Neural cell (in vitro differentiated cells): ENCODE measurements at regions not wholly inside any gene's neighbourhood (a gene's known extent, or its start where the extent isn't known, plus 50 kb on each side); places are given as distances from the start of the nearest gene placed in this dataset.

Source experiments
- H2AFZ ChIP-seq: fragments of 200-600, 300-800 bp; sonication (generic), shearing (Covaris generic); 2 replicates; pipeline ENCODE4 v1.6.0; 2014; ENCODE audit warnings: low read depth, mild to moderate bottlenecking, antibody characterized with exemption, low read length, moderate library complexity
- H3F3A ChIP-seq: fragments of 200-600 bp; shearing (Covaris generic); 2 replicates; pipeline ENCODE4 v1.6.1; 2016; ENCODE audit warnings: mild to moderate bottlenecking, moderate library complexity, mixed read lengths, antibody characterized with exemption, low read length; ENCODE audit not compliant: insufficient read depth, poor library complexity, severe bottlenecking
- H3K27ac ChIP-seq: fragments of 200-600, 300-800 bp; sonication (generic), shearing (Covaris generic); 2 replicates; pipeline ENCODE4 v1.5.1; 2014; ENCODE audit warnings: mild to moderate bottlenecking, low read length, moderate library complexity
- H3K27me3 ChIP-seq: fragments of 300-800, 200-600 bp; sonication (generic), shearing (Covaris generic); 2 replicates; pipeline ENCODE4 v1.6.0; 2014; ENCODE audit warnings: mild to moderate bottlenecking, low read depth, low read length, moderate library complexity; ENCODE audit not compliant: insufficient read depth
- H3K36me3 ChIP-seq: fragments of 300-800, 200-600 bp; sonication (generic), shearing (Covaris generic); 2 replicates; pipeline ENCODE4 v1.5.1; 2014; ENCODE audit warnings: mild to moderate bottlenecking, antibody characterized with exemption, low read length, moderate library complexity; ENCODE audit not compliant: insufficient read depth
- H3K4me2 ChIP-seq: fragments of 300-800, 200-600 bp; sonication (generic), shearing (Covaris generic); 2 replicates; pipeline ENCODE4 v1.6.0; 2014; ENCODE audit warnings: mild to moderate bottlenecking, low read length
- H3K4me3 ChIP-seq: fragments of 300-800, 200-600 bp; sonication (generic), shearing (Covaris generic); 2 replicates; pipeline ENCODE4 v1.5.1; 2014; ENCODE audit warnings: mild to moderate bottlenecking, low read length, moderate library complexity
- H3K79me2 ChIP-seq: fragments of 200-600 bp; shearing (Covaris generic); replicated peaks from 2 replicates; pipeline ENCODE4 v1.6.0; 2014; ENCODE audit warnings: mild to moderate bottlenecking, low read length, moderate library complexity; ENCODE audit not compliant: insufficient read depth
- H3K9ac ChIP-seq: fragments of 300-800, 200-600 bp; sonication (generic), shearing (Covaris generic); 2 replicates; pipeline ENCODE4 v1.6.1; 2016; ENCODE audit warnings: mild to moderate bottlenecking, low read length, mixed read lengths
- H3K9me2 ChIP-seq: fragments of 200-600 bp; shearing (Covaris generic); 2 replicates; pipeline ENCODE4 v1.6.1; 2016; ENCODE audit warnings: mild to moderate bottlenecking, low read length, mixed read lengths; ENCODE audit not compliant: insufficient read depth
- H3K9me3 ChIP-seq: fragments of 200-600, 300-800 bp; sonication (generic), shearing (Covaris generic); 2 replicates; pipeline ENCODE4 v1.6.1; 2016; ENCODE audit warnings: mild to moderate bottlenecking, mixed run types, low read length, moderate library complexity, mixed read lengths
- H4K20me1 ChIP-seq: fragments of 200-600 bp; shearing (Covaris generic); 2 replicates; pipeline ENCODE4 v1.6.1; 2016; ENCODE audit warnings: mild to moderate bottlenecking, mixed run types; ENCODE audit not compliant: insufficient read depth
- EP300 ChIP-seq: fragments of 450-650 bp; conservative IDR thresholded peaks from 2 replicates; pipeline ENCODE4 v1.6.1; 2014; ENCODE audit warnings: antibody characterized with exemption, mild to moderate bottlenecking, moderate library complexity; ENCODE audit not compliant: poor library complexity, severe bottlenecking
- EZH2 ChIP-seq: fragments of 200-600, 300-800 bp; shearing (Covaris generic), sonication (generic); IDR thresholded peaks from 2 replicates; pipeline ENCODE4 v1.6.1; 2014; ENCODE audit warnings: antibody characterized with exemption, low read length, borderline replicate concordance, mild to moderate bottlenecking; ENCODE audit not compliant: insufficient read depth, poor library complexity, severe bottlenecking
- MXI1 ChIP-seq: fragments of 450-650 bp; conservative IDR thresholded peaks from 2 replicates; pipeline ENCODE4 v1.6.1; 2014; ENCODE audit warnings: antibody characterized with exemption, mild to moderate bottlenecking; ENCODE audit not compliant: poor library complexity, severe bottlenecking
- POLR2AphosphoS5 ChIP-seq: IDR thresholded peaks from 2 replicates; pipeline ENCODE4 v1.6.1; 2012
- RAD21 ChIP-seq: fragments of 450-650 bp; conservative IDR thresholded peaks from 2 replicates; pipeline ENCODE4 v1.6.1; 2014; ENCODE audit warnings: antibody characterized with exemption, mild to moderate bottlenecking, moderate library complexity
- SMC3 ChIP-seq: fragments of 450-650 bp; conservative IDR thresholded peaks from 2 replicates; pipeline ENCODE4 v1.6.1; 2014; ENCODE audit warnings: antibody characterized with exemption, mild to moderate bottlenecking, moderate library complexity; ENCODE audit not compliant: poor library complexity
- TAF1 ChIP-seq: IDR thresholded peaks from 2 replicates; pipeline ENCODE4 v1.6.1; 2012; ENCODE audit warnings: low read depth
- TF ChIP-seq, protein P1 (sequence below): IDR thresholded peaks from 2 replicates; pipeline ENCODE4 v1.6.1; 2012; ENCODE audit warnings: borderline replicate concordance
- TF ChIP-seq, protein P2 (sequence below): fragments of 450-650 bp; IDR thresholded peaks from 2 replicates; pipeline ENCODE4 v1.5.1; 2014; ENCODE audit warnings: antibody characterized with exemption, mild to moderate bottlenecking, moderate library complexity; ENCODE audit not compliant: poor library complexity, severe bottlenecking

DNA sequence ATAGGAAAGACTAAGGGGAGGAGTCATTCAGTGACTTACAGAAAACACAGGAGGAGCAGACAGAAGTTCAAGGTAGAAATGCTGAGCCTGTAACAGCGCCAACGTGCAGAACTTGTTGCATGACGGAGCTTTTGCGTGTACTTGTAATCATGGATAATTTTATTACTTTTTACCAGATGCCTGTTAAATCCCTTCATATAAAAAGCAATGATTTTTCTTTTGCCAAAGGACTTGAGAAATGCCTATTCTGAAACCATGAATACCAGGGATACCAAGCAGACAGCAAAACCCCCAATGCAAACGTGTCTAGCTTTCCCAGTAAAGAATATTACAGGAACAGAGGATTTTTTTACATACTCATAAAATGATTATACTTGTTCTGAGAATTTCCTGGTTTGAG lies 163.6 kb upstream of the GSC start:
- Histone ChIP-seq H3K9ac (no peak overlapping the region), H3K9me2 (no peaks in the 10 kb centered on the region), H3K27ac (no peak overlapping the region), H3K36me3 (no peaks in the 10 kb centered on the region), H3F3A (no peaks in the 10 kb centered on the region), H3K4me2 (no peak overlapping the region), H3K9me3 (no peaks in the 10 kb centered on the region), H3K27me3 (no peaks in the 10 kb centered on the region), H4K20me1 (no peaks in the 10 kb centered on the region), H3K79me2 (no peaks in the 10 kb centered on the region), H3K4me3 (no peak overlapping the region), H2AFZ (no peak overlapping the region)
- TF ChIP-seq, protein P1, sequence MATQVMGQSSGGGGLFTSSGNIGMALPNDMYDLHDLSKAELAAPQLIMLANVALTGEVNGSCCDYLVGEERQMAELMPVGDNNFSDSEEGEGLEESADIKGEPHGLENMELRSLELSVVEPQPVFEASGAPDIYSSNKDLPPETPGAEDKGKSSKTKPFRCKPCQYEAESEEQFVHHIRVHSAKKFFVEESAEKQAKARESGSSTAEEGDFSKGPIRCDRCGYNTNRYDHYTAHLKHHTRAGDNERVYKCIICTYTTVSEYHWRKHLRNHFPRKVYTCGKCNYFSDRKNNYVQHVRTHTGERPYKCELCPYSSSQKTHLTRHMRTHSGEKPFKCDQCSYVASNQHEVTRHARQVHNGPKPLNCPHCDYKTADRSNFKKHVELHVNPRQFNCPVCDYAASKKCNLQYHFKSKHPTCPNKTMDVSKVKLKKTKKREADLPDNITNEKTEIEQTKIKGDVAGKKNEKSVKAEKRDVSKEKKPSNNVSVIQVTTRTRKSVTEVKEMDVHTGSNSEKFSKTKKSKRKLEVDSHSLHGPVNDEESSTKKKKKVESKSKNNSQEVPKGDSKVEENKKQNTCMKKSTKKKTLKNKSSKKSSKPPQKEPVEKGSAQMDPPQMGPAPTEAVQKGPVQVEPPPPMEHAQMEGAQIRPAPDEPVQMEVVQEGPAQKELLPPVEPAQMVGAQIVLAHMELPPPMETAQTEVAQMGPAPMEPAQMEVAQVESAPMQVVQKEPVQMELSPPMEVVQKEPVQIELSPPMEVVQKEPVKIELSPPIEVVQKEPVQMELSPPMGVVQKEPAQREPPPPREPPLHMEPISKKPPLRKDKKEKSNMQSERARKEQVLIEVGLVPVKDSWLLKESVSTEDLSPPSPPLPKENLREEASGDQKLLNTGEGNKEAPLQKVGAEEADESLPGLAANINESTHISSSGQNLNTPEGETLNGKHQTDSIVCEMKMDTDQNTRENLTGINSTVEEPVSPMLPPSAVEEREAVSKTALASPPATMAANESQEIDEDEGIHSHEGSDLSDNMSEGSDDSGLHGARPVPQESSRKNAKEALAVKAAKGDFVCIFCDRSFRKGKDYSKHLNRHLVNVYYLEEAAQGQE = no peak
- no peak for TF ChIP-seq MXI1
- no peak for TF ChIP-seq POLR2AphosphoS5
- TF ChIP-seq, protein P2, sequence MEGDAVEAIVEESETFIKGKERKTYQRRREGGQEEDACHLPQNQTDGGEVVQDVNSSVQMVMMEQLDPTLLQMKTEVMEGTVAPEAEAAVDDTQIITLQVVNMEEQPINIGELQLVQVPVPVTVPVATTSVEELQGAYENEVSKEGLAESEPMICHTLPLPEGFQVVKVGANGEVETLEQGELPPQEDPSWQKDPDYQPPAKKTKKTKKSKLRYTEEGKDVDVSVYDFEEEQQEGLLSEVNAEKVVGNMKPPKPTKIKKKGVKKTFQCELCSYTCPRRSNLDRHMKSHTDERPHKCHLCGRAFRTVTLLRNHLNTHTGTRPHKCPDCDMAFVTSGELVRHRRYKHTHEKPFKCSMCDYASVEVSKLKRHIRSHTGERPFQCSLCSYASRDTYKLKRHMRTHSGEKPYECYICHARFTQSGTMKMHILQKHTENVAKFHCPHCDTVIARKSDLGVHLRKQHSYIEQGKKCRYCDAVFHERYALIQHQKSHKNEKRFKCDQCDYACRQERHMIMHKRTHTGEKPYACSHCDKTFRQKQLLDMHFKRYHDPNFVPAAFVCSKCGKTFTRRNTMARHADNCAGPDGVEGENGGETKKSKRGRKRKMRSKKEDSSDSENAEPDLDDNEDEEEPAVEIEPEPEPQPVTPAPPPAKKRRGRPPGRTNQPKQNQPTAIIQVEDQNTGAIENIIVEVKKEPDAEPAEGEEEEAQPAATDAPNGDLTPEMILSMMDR = no peak
- TF ChIP-seq RAD21 = no peak

DNA sequence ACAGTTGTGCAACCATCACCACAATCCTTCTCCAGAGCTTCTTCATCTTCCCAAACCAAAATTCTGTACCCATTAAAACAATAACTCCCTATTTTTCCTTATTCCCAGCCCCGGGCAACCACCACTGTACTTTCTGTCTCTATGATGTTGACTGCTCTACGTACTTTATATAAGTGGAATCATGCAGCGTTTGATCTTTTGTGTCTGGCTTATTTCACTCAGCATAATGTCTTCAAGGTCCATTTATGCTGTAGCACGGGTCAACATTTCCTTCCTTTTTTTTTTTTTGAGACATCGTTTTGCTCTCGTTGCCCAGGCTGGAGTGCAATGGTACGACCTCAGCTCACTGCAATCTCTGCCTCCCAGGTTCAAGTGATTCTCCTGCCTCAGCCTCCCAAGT lies 162.7 kb upstream of the GSC start:
- Histone ChIP-seq H3K9ac (no peak overlapping the region), H3K27ac (no peak overlapping the region), H4K20me1 (no peaks in the 10 kb centered on the region), H3K36me3 (no peaks in the 10 kb centered on the region), H2AFZ (no peak overlapping the region), H3K9me3 (no peaks in the 10 kb centered on the region), H3K4me2 (no peak overlapping the region), H3K9me2 (no peaks in the 10 kb centered on the region), H3K4me3 (no peak overlapping the region), H3K27me3 (no peaks in the 10 kb centered on the region), H3K79me2 (no peaks in the 10 kb centered on the region), H3F3A (no peaks in the 10 kb centered on the region)
- TF ChIP-seq SMC3 (no peak), TAF1 (no peak), EP300 (no peak), MXI1 (no peak), POLR2AphosphoS5 (no peak), RAD21 (no peak), EZH2 (no peak)
- TF ChIP-seq, protein P2 = no peak
- TF ChIP-seq, protein P1 = no peak
